HG03095 (cell line): ENCODE measurements at regions not wholly inside any gene's neighbourhood (a gene's known extent, or its start where the extent isn't known, plus 50 kb on each side); places are given as distances from the start of the nearest gene placed in this dataset.

Source experiments
- ATAC-seq: cut with Tn5 transposase; IDR thresholded peaks from one replicate; pipeline ENCODE4 v1.9.1; 2021; ENCODE audit warnings: moderate library complexity; ENCODE audit not compliant: unreplicated experiment

DNA sequence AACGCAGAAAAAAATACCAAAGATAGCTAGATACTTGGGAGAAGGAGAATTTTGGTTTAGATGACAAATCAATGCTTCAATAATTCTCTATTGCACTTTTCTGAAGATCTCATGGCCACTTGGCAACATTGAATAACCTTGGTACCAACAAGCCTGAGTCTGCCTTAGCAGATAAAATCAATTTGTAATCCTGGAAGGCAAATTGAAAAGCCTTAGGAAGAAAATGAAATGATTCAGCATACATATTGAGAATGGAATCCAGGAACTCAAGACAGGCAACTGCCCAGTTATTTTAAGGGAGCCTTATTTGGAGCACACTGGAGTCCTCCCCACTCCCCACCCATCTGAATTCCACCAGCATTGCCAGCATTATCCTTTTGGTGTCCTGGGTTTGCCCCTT is 109.3 kb upstream of the SOX9 start:
- ATAC-seq = no peak

- peak; percentile 42 for ATAC-seq
Measured at GRCh38 chr17:72021417-72022041, 99.3 kb upstream of the SOX9 start.

GRCh38 chr17:72022328-72023275 is 98.2 kb upstream of the SOX9 start:
- no peak for ATAC-seq

DNA sequence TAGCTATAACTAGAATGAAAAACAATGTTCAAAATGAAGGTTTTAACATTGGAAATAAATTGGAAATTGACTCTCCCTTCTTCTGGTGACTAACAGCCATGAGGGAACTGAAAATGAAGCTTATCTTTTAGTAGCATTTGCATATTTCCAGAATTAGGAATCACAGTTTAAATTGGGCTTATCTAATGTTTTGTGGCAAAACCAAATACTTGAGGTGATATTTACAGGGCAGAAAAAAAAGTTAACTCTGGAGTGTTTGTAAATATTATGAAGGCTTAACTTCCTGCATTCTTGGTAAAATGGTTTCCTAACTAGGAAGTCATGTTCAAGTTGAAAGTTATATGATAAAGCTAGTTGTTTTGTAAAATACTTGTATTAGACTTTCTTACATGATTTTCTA is 96.4 kb upstream of the SOX9 start:
- ATAC-seq = no peak

- no peak for ATAC-seq
Measured at GRCh38 chr17:72025113-72025512, 95.7 kb upstream of the SOX9 start.

GRCh38 chr17:72030067-72030899 is 90.5 kb upstream of the SOX9 start:
- ATAC-seq = peak; percentile 64

DNA sequence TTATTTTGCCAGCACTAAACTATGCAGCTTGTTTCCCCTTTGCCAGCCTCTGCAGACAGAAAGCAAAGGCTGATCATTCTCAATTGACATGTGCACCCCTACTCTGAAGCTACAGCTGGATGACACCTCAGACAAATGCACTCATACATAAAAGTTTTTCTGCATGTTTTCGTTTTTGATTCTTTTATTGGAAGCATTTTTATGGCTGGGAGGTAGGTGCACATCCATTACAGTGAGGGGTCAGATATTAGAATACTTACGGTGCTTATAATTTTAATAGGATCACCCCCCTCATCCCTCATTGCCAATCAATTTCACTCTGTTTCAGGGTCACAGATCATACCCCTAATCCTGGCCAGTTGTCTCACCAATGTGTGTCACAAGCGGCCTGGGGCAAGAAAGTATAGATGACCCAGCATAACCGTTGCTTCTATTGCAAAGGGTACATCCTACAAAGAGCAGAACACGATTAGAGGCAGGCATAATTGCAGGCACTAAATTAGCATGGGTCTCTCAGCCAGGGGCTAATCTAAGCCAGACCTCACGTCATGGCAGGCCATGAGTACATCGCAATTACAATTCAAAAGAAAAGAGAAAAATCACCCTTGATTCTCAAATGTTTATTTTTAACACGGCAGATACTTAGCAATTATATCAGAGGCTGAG is 89.5 kb upstream of the SOX9 start:
- no peak for ATAC-seq

DNA sequence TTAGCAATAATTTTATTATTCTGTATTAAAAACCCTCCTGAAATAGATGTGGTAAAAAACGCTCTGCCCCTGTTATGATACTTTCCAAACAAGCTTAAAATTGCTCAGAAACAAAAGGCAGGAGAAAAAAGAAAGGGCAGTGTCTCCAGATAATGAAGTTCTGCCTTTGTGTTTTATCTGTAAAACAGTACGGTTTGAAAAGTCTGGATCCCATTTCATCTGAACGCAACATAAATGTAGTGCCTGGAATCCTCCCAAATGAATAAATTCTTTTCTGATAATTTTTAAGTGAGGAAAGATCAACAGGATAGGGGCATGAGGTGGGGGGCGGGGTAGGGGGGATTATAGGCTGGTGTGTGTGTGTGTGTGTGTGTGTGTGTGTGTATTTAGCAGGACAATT is 87.5 kb upstream of the SOX9 start:
- ATAC-seq = no peak

DNA sequence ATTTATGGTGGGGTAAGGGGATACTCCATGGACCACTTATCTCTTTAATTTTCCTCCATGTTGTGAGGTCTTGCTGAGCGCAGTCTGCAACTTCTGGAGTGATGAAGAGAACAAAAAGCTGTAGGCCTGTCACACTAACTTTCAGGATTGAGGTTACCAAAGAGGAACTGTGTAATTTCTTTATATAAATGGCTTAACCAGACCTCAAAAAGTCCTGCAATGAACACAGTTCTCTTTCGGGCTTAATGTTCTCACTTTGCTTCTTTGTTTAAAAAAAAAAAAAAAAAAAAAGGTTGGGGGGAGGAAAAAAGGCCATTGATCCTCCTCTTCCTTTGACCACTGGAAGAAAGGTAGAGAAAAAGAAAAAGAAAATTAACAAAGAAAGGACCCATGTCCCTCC is 86.8 kb upstream of the SOX9 start:
- peak; percentile 49 for ATAC-seq

GRCh38 chr17:72038427-72038826 is 82.4 kb upstream of the SOX9 start:
- ATAC-seq = no peak

DNA sequence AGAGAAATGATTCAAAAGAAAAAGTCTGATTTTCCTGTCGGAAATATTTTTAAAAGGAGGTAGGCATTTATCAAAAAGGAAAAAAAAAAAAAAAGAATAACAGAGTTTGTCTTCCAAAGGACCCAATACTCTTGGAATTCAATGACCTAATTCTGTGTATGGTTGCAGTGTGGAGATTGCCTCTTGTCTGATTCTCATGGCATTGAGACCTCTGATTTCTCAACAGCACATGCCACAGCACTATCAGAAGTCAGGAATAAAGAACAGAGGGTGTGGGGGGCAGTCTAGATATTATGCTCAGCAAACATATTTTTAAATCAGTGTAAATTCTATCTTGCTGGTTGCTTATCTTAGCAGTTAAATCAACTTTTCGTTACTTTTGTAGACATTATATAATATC is 81.3 kb upstream of the SOX9 start:
- ATAC-seq = no peak

DNA sequence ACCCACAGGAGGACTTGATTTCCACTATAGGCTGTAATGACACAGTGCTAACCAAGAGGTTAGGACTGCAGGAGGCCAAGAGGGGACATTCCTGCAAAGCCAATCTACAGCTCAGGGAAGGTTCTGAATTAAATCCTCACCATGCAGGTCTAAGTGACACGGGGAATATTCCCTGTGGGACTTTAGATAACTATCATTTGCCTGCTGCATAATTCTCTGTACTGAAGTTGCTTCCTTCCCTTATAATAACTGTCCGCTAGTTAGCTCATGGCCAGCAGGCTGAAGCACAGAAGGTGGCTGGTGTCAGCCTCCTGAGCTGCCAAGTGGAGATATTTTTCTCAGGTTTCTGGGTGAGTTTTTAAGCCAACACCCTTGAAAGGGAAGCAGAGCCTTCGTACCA is 74.6 kb upstream of the SOX9 start:
- ATAC-seq = no peak

- ATAC-seq = no peak
Measured at GRCh38 chr17:72046643-72047612, 73.9 kb upstream of the SOX9 start.

GRCh38 chr17:72049914-72050313 is 70.9 kb upstream of the SOX9 start:
- ATAC-seq = no peak

GRCh38 chr17:72053036-72053435 is 67.8 kb upstream of the SOX9 start:
- ATAC-seq = no peak

GRCh38 chr17:72053449-72053848 is 67.4 kb upstream of the SOX9 start:
- ATAC-seq = no peak

DNA sequence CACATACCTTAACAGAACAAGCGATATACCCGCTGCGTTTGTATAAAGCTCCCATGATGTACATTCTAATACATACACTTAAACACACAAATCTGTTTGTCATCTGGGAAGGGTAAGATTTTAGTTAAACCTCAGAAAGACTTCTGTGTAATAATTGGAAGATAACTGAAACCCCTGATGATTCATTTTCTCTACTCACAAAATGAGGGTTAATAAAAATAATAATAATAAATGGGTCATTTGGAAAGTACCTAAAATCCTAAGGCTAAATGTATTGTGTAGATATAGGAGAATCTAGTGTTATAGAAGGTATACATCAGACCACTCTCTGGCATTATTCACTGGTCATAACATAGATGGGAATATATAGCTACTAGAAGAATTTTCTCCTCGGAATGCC is 64.7 kb upstream of the SOX9 start:
- no peak for ATAC-seq

- no peak for ATAC-seq
Measured at GRCh38 chr17:72056727-72057290, 64.0 kb upstream of the SOX9 start.

DNA sequence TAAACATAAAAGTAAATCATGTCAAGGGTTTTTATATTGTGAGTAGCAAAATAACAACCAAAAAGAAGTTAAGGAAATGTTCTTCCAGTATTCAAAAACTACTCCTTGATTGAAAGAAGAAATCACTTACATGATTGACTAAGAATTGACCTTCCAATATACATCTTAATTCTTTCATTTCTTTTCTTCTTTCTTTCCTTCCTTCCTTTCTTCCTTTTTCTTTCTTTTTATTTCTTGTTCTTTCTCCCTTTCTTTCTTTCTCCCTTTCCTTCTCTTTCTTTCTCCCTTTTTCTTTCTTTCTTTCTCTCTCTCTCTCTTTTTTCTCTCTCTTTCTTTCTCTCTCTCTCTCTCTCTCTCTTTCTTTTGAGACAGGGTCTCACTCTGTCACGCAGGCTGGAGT is 60.7 kb upstream of the SOX9 start:
- ATAC-seq = no peak

DNA sequence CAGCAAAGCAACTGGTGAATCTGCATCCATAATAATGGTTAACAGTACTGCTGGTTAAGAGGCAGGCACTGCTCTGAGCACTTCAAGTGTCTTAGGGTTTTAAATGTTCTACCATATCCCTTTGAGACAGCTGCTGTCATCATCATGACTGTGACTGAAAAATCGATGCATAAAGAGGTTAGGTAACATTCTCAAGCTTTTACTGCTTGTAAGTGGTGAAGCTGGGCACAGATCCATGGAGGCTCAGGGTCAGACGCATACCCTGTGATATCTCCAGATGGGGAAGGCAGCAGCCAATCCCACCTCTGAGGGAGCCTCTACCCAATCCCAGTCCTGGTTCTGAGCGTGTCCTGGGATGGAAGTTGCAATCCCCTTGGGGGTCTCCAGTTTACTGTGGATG is 57.6 kb upstream of the SOX9 start:
- no peak for ATAC-seq
